IMR-90 (cell line): ENCODE measurements at regions not wholly inside any gene's neighbourhood (a gene's known extent, or its start where the extent isn't known, plus 50 kb on each side); places are given as distances from the start of the nearest gene placed in this dataset.
A peak's percentile ranks its signal among the peaks of the same experiment; 100 is the strongest.

Experiments used
- ATAC-seq: fragments of 200-7000 bp; cut with Tn5 transposase; 2 replicates; pipeline ENCODE4 v1.9.1; 2020; ENCODE audit warnings: low read depth, mild to moderate bottlenecking, moderate library complexity
- BruUV-seq: library from RNA; stranded (reverse); fragments of 400-500 nt; replicated peaks from 2 replicates; lab custom pipeline; 2021; lab: Mats Ljungman, UMichigan
- CTCF ChIA-PET: fragments of 300-600 bp; formaldehyde crosslinking; extraction: SDS; loops from one replicate; lab custom pipeline; 2021; ENCODE audit warnings: antibody characterized with exemption; lab: Yijun Ruan, JAX
- POLR2A ChIA-PET: fragments of 300-600 bp; sonication (Branson Sonifier 250); formaldehyde crosslinking; loops from one replicate; lab custom pipeline; 2022; ENCODE audit warnings: antibody characterized with exemption; ENCODE audit not compliant: unreplicated experiment; lab: Charles Lee
- DNase-seq: peaks from one replicate; pipeline ENCODE4 v3.0.0; 2013
- H2AFZ ChIP-seq: replicated peaks from 2 replicates; pipeline ENCODE3; 2013; ENCODE audit warnings: low read length, mild to moderate bottlenecking; ENCODE audit not compliant: poor library complexity
- H2AK5ac ChIP-seq: 2 replicates; pipeline ENCODE4 v1.6.1; 2013; ENCODE audit warnings: low read depth, low read length, inconsistent platforms
- H2AK9ac ChIP-seq: replicated peaks from 2 replicates; pipeline ENCODE3; 2013; ENCODE audit warnings: mild to moderate bottlenecking, low read depth, low read length, moderate library complexity; ENCODE audit not compliant: poor library complexity
- H2BK120ac ChIP-seq: 2 replicates; pipeline ENCODE4 v1.6.1; 2013; ENCODE audit warnings: low read depth, low read length, inconsistent platforms
- H2BK15ac ChIP-seq: 3 replicates; pipeline ENCODE4 v1.6.1; 2013; ENCODE audit warnings: low read depth, low read length, inconsistent platforms
- H2BK20ac ChIP-seq: 2 replicates; pipeline ENCODE4 v1.6.1; 2013; ENCODE audit warnings: low read depth, mild to moderate bottlenecking, inconsistent platforms, low read length, moderate library complexity
- H2BK5ac ChIP-seq: 2 replicates; pipeline ENCODE4 v1.6.1; 2013; ENCODE audit warnings: mild to moderate bottlenecking, low read depth, low read length, inconsistent platforms; ENCODE audit not compliant: poor library complexity, severe bottlenecking
- H3K14ac ChIP-seq: replicated peaks from 2 replicates; pipeline ENCODE4 v1.6.1; 2013; ENCODE audit warnings: low read depth, low read length, inconsistent platforms
- H3K18ac ChIP-seq: 2 replicates; pipeline ENCODE4 v1.6.1; 2013; ENCODE audit warnings: low read depth, low read length, control low read depth
- H3K23ac ChIP-seq: 2 replicates; pipeline ENCODE4 v1.6.1; 2013; ENCODE audit warnings: low read depth, low read length, inconsistent platforms
- H3K27ac ChIP-seq: 2 replicates; pipeline ENCODE4 v1.5.1; 2013; ENCODE audit warnings: mild to moderate bottlenecking, control low read depth, low read length; ENCODE audit not compliant: insufficient read depth
- H3K27me3 ChIP-seq: 2 replicates; pipeline ENCODE4 v1.6.1; 2013; ENCODE audit warnings: low read length; ENCODE audit not compliant: control insufficient read depth, insufficient read depth
- H3K36me3 ChIP-seq: 2 replicates; pipeline ENCODE4 v1.6.1; 2013; ENCODE audit warnings: low read length, mixed read lengths; ENCODE audit not compliant: control insufficient read depth, insufficient read depth
- H3K4ac ChIP-seq: 2 replicates; pipeline ENCODE4 v1.6.1; 2013; ENCODE audit warnings: low read depth, low read length, inconsistent platforms
- H3K4me1 ChIP-seq: 2 replicates; pipeline ENCODE4 v1.6.1; 2013; ENCODE audit warnings: low read length, mixed read lengths; ENCODE audit not compliant: control insufficient read depth, insufficient read depth
- H3K4me2 ChIP-seq: 2 replicates; pipeline ENCODE4 v1.6.1; 2013; ENCODE audit warnings: low read depth, mild to moderate bottlenecking, control low read depth, low read length, moderate library complexity
- H3K4me3 ChIP-seq: 2 replicates; pipeline ENCODE4 v1.5.1; 2013; ENCODE audit warnings: low read depth, mild to moderate bottlenecking, control low read depth, low read length, moderate library complexity; ENCODE audit not compliant: insufficient read depth
- H3K56ac ChIP-seq: 2 replicates; pipeline ENCODE4 v1.6.1; 2013; ENCODE audit warnings: low read length, inconsistent platforms; ENCODE audit not compliant: insufficient read depth; ENCODE audit errors: extremely low read depth
- H3K79me1 ChIP-seq, 2 experiments: 2 replicates each; pipeline ENCODE4 v1.6.1; 2013; ENCODE audit warnings: low read length in 2 of 2, inconsistent platforms in 1 of 2, low read depth in 1 of 2
- H3K9ac ChIP-seq: 2 replicates; pipeline ENCODE4 v1.6.1; 2013; ENCODE audit warnings: low read depth, low read length, control low read depth
- H3K9me1 ChIP-seq: 2 replicates; pipeline ENCODE4 v1.6.1; 2013; ENCODE audit warnings: low read length, inconsistent platforms; ENCODE audit not compliant: insufficient read depth
- H3K9me3 ChIP-seq: 2 replicates; pipeline ENCODE4 v1.6.1; 2013; ENCODE audit warnings: low read length; ENCODE audit not compliant: control insufficient read depth, insufficient read depth
- H4K20me1 ChIP-seq: 2 replicates; pipeline ENCODE4 v1.6.1; 2013; ENCODE audit warnings: low read length, inconsistent platforms; ENCODE audit not compliant: insufficient read depth
- H4K5ac ChIP-seq: 2 replicates; pipeline ENCODE4 v1.6.1; 2013; ENCODE audit warnings: mild to moderate bottlenecking, low read depth, low read length, control low read depth
- H4K8ac ChIP-seq, 2 experiments: 2 replicates each; pipeline ENCODE4 v1.6.1; 2013; ENCODE audit warnings: low read depth in 2 of 2, low read length in 2 of 2, control low read depth in 1 of 2, inconsistent platforms in 1 of 2
- H4K91ac ChIP-seq: 2 replicates; pipeline ENCODE4 v1.6.1; 2013; ENCODE audit warnings: low read depth, low read length, inconsistent platforms; ENCODE audit not compliant: insufficient read depth
- MAZ ChIP-seq: IDR thresholded peaks from 2 replicates; pipeline ENCODE4 v1.6.1; 2012; ENCODE audit warnings: low read depth, mild to moderate bottlenecking, low read length, improper control_type of control experiment, moderate library complexity, borderline replicate concordance
- MXI1 ChIP-seq: IDR thresholded peaks from 2 replicates; pipeline ENCODE4 v1.6.1; 2012; ENCODE audit warnings: low read depth, mild to moderate bottlenecking, low read length, moderate library complexity, borderline replicate concordance
- USF2 ChIP-seq: fragments of 150-350 bp; IDR thresholded peaks from 2 replicates; pipeline ENCODE4 v1.6.1; 2017; ENCODE audit warnings: mild to moderate bottlenecking, antibody characterized with exemption, low read length, low read depth
- WGBS, 2 experiments: methylation state at CpG; one replicate each; pipeline versions ENCODE4 v1.1.5 to v1.1.7; 2013; ENCODE audit warnings: missing lambda C conversion rate in 2 of 2; ENCODE audit not compliant: insufficient read length in 1 of 2; ENCODE audit errors: extremely low coverage in 2 of 2; 5-methylcytosine and 5-hydroxymethylcytosine counted together
- dilution Hi-C: fragments of 300-500 bp; cut with HindIII; formaldehyde crosslinking; loops from one replicate; pipeline ENCODE4 v1.14.3; 2018; ENCODE audit warnings: low sequenced_read_pairs; ENCODE audit not compliant: unreplicated experiment
- in situ Hi-C: fragments of 300-500 bp; cut with MboI; formaldehyde crosslinking; loops from 3 replicates; pipeline ENCODE4 v1.14.3; 2019; ENCODE audit warnings: low sequenced_read_pairs, inconsistent platforms, mixed read lengths
- intact Hi-C: fragments of 100-400 bp; cut with micrococcal nuclease; formaldehyde crosslinking; loops from 2 replicates; pipeline ENCODE4 v1.10.0; 2022

GRCh38 chr17:77451245-77451893 is 310.6 kb downstream of the SEC14L1 start:
- Histone ChIP-seq H3K4me2 (peak overlapping the region; percentile 74), H3K4me1 (peaks cover 63% of the 10 kb centered on the region), H3K4ac (peak overlapping the region; percentile 90), H3K4me3 (peak overlapping the region; percentile 39), H3K18ac (peak overlapping the region; percentile 6; the same call in 1 of the 2 replicates), H3K79me1 (peaks cover 18 to 96% of the 10 kb centered on the region in 2 experiments), H3K27me3 (no peaks in the 10 kb centered on the region), H3K36me3 (peaks cover 3% of the 10 kb centered on the region), H2AFZ (peak overlapping the region; percentile 61), H3K9ac (peak overlapping the region; percentile 73), H2BK120ac (peak overlapping the region; percentile 66), H3K56ac (peak overlapping the region; percentile 88), H3K9me3 (no peaks in the 10 kb centered on the region), H4K20me1 (peaks cover 98% of the 10 kb centered on the region), H4K8ac (peak overlapping the region; percentile 28 to 67; a peak in 1 of 4 replicates), H2BK5ac (peak overlapping the region; percentile 38), H3K23ac (peak overlapping the region; percentile 73), H2AK9ac (peak overlapping the region; percentile 91), H3K14ac (peak overlapping the region; percentile 70), H2AK5ac (peak overlapping the region; percentile 90), H3K27ac (peak overlapping the region; percentile 80), H4K91ac (peak overlapping the region; percentile 68), H2BK20ac (no peak overlapping the region), H4K5ac (no peak overlapping the region; the same call in 1 of the 2 replicates), H3K9me1 (peaks cover 39% of the 10 kb centered on the region), H2BK15ac (peak overlapping the region; percentile 11; the same call in 1 of the 3 replicates)
- ATAC-seq (peak; percentile 36), DNase-seq (peak; percentile 69)
- 3% methylated on average over 31 of the region's 44 CpGs; no CpG with 5 or more reads in 1 of the 2 experiments for WGBS, 2 experiments
- no TSS peak for BruUV-seq
- intact Hi-C loops: loop anchor here (2.0 kb wide), 1 partner anchor 25 kb away; no protein-coding TSS in a partner anchor
- no peak for TF ChIP-seq MXI1
- TF ChIP-seq USF2: peak; percentile 85
- peak; percentile 30; the same call in 1 of the 2 replicates for TF ChIP-seq MAZ
- ChIA-PET CTCF (interaction anchor here (1.3 kb wide), 1 partner anchor 15 kb away, joined by 3 read pairs; no protein-coding TSS in a partner anchor), POLR2A (interaction anchor here (1.7 kb wide), 1 partner anchor 128 kb away, joined by 5 read pairs; no protein-coding TSS in a partner anchor)
- in situ Hi-C loops: no loop called here
- dilution Hi-C loops: no loop called here
